GM20431 (cell line): ENCODE measurements at regions not wholly inside any gene's neighbourhood (a gene's known extent, or its start where the extent isn't known, plus 50 kb on each side); places are given as distances from the start of the nearest gene placed in this dataset.

Experiments used
- in situ Hi-C: fragments of 300-500 bp; cut with MseI, MboI; formaldehyde crosslinking; loops from one replicate; pipeline ENCODE4 v1.15.0; 2020; ENCODE audit warnings: low sequenced_read_pairs; ENCODE audit not compliant: unreplicated experiment

DNA sequence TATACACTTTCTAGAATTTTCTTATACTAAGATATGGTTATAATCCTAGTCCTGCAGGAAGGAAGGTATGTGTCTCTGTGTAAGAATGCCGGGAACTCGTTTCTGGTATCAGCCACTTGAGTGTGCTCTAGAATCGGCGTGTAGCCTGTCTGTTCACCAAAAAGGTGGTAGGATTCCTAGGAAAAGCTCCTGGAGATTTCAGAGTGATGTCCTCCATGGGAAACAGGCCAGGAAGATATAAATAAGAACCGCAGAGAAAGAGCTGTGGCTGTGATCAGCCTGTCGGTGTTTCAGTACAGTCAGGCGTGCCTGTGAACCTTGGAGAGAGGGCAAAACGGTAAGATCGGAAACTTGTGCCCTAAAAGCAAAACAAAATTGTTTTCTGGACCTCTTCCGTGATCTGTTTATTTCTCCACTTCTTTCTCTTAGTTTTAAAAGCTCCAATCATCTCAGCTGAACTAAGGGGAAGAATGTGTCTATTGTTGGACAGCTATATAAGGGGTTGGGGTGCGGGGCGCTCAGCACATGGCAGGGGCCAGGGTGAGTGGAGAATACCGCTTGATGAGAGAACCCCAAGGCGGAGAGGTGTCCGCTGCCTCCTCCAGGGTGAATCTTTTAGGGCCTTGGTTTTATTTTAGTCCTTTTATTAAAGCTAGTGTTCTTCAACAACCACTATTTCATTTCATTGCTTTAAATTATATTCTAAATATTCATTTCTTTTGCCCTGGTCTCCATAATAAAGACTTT lies 303.8 kb upstream of the TENM3 start:
- in situ Hi-C loops = no loop called here

GRCh38 chr4:181944527-181944926 lies 298.7 kb upstream of the TENM3 start:
- in situ Hi-C loops = no loop called here

DNA sequence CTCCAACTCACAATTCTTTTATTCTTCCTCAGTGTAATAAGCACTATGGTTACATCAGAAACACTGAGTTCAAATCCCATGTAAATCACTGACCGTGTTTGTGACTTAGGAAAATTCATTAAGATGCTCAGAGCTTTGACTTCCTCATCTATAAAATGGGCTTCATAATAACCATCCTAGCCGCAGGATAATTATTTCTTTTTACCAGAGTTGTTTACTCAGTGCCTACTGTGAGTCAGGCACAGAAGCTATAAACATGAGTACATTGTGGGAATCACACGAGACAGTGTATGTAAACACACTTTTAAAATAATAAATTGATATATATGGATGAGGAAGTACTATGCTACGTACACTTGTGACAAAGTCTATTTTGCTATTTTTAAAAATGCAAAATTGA lies 296.3 kb upstream of the TENM3 start:
- in situ Hi-C loops = no loop called here

- in situ Hi-C loops = no loop called here
These were observed 294.3 kb upstream of the TENM3 start for GRCh38 chr4:181948839-181949382.

DNA sequence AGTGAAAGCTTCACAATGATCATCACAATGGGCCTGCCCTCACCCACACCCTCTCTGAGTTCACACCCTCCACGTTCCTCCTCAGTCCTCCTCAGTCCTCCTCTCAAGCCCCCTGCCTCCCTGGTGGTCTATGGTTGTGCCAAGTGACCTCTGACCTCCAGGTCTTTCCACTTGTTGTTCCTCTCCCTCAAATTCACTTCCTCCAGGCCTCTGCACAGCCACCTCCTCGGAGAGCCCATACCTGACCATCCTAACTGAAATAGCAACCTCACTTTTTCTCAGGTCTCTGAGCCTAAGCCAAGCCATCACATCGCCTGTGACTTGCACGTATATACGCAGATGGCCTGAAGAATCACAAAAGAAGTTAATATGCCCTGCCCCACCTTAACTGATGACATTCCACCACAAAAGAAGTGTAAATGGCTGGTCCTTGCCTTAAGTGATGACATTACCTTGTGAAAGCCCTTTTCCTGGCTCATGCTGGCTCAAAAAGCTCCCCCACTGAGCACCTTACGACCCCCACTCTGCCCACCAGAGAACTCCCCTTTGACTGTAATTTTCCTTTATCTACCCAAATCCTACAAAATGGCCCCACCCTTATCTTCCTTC lies 293.4 kb upstream of the TENM3 start:
- in situ Hi-C loops = no loop called here

- in situ Hi-C loops = no loop called here
These were observed 292.7 kb upstream of the TENM3 start for GRCh38 chr4:181950372-181951127.

DNA sequence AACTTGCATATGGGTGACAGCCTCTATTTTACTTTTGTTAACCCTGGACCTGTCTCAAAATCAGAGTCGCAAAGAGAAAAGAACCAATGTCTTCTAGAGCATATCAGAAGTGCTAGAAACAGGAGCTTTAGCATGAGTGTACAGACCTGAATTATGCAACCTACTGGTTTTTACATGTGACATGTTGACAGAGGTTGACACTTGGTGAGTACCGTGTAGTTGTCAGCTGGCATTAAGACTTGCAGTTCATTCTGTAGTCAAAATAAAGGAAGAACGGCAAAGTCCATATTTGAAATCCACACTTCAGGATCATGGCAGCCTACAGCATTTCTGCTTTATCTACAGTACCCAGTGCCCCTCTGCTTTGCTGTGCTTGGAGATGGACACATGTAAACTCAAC lies 291.9 kb upstream of the TENM3 start:
- in situ Hi-C loops = no loop called here

DNA sequence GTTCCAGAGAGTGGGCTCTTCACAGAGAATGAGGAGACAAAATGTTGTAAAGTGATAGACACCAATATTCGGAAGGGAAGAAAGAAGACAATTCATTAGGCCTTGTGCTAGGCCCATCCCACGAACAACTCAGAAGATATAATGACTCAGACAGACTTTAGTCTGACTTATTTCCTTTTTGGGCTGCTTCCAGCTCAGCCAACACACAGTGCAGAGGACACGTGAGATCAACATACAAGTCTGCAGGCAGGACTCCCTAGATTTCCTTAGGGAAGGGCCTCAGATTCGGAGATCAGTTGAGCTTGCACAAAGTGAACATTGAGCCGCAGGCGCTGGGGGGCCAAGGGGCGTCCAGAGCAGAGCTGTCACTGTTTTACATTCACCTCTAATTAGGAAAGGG lies 290.7 kb upstream of the TENM3 start:
- in situ Hi-C loops = no loop called here

- in situ Hi-C loops = no loop called here
These were observed 286.7 kb upstream of the TENM3 start for GRCh38 chr4:181956512-181956911.

DNA sequence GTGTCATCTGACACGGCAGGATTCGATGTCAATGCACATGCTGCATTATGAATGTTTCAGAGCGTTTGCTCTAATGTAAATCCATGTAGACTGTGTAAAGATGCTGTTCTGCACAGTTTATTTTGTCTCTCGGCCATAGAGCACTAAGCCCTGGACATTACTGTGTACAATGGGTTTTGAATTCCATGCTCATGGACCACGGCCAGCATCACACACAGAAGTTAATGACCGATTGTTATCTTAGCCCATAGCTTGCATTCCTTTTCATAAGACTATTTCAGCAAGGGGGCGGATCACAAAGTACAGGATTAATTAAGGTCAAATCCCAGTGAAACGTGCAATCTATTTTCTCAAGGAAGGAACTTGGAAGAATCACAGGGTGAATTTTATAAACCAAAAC lies 286.1 kb upstream of the TENM3 start:
- in situ Hi-C loops = no loop called here

DNA sequence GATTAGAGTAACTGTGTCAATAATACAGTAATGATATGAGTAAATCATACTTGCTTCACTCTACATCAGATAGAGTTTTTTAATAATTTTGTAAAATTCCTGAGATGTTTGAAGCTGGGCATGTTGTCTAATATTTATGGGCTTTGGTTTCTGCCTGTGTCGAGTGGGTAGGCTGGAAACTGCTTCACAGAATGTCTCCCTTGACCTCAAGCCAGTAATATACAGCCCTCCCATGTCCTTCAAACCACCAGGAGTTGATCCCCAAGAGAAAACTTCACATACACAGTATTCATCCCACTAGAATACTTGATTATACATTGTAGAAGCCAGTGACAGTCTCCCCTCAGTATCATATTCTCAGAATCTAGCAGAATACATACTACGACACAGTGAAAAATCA lies 284.8 kb upstream of the TENM3 start:
- in situ Hi-C loops = no loop called here

GRCh38 chr4:181959121-181959520 lies 284.1 kb upstream of the TENM3 start:
- in situ Hi-C loops = no loop called here

GRCh38 chr4:181960384-181960783 lies 282.8 kb upstream of the TENM3 start:
- in situ Hi-C loops = no loop called here

GRCh38 chr4:181962321-181962720 lies 280.9 kb upstream of the TENM3 start:
- in situ Hi-C loops = no loop called here

GRCh38 chr4:181964731-181965130 lies 278.5 kb upstream of the TENM3 start:
- in situ Hi-C loops = no loop called here

GRCh38 chr4:181966104-181966551 lies 277.1 kb upstream of the TENM3 start:
- in situ Hi-C loops = no loop called here

DNA sequence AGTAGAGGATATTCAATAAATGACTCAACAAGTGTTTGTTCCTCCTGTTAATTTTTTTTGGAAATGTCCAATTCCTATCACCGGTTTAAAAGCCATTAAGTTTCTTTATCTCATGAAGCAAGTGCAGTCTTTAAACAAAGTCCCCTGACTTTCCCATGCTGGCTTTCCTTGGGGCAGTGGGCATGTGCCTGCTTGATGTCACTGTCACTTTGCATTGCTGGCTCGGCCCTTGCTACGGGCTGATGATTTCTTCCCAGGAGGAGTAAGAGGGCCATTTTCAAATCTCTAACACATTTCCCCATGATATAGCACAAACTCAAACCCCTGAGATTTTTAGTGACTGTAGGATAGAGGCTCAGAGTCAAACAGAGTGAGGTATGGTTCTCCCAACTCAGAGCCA lies 275.8 kb upstream of the TENM3 start:
- in situ Hi-C loops = no loop called here

DNA sequence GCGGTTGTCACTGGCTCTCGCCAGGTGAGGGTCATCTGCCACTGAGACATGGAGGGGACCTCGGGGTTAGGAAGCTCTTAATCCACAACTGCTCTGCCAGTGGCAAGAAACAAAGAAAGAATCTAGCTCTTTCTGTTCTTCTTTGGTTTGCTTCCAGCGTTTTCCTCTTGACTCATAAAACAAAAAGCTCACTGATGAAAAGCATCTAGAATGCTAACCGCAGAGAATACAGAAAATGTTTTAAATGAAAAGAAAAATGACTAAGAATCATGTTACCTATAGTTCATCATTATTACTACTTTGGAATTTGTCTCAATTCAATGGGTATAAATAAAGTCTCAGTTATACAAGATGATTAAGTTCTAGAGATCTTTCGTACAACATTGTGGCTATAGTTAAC lies 274.8 kb upstream of the TENM3 start:
- in situ Hi-C loops = no loop called here

DNA sequence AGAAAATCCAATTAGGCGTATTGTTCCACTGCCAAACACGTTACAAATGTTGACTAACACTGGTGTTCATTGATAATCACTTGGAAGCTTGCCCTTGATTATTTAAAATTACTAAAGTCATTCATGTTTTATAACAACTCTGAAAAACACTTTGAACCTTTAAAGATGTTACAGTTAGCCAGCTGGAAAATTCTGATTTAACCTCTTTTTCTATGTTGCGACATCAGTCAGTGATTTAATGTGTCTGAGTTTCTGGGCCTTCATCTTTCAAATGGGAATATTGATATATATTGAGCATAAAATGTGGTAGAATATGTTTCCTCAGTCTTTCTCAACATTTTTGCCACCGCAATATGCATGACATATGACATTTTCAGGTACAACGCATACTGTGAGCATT lies 274.1 kb upstream of the TENM3 start:
- in situ Hi-C loops = no loop called here

DNA sequence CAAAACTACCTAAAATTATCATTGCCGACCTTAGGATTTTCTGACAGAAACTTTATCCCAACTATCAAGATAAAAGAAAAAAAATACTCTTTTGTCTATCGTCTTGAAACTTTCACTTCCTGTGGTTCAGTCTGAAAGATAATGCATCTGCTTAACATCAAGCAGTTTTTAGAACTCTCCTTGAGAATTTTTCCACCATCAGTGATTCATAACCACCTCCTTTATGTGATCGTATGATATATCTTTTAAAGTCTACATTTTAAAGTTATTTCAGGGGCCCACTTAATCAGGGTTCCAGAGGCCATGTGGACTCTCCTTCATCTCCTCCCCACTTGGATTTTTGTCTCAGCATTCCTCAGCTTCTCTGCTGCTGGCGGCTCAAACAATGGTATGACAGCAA lies 272.8 kb upstream of the TENM3 start:
- in situ Hi-C loops = no loop called here

DNA sequence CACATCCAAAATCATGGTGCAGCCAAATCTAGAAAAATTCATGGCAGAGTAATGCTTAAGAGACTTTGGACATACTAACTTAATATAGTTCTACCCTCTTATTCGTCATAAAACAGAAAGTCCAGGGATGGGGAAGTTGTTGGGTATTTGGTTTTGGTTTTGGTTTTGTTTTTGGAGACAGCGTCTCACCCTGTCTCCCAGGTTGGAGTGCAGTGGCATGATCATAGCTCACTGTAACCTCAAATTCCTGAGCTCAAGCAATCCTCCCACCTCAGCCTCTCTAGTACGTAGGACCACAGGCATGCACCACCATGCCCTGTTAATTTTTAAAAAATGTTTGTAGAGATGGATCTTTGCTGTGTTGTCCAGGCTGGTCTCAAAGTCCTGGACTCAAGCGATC lies 271.8 kb upstream of the TENM3 start:
- in situ Hi-C loops = no loop called here
